Islet precursor cell (in vitro differentiated cells): ENCODE measurements at regions not wholly inside any gene's neighbourhood (a gene's known extent, or its start where the extent isn't known, plus 50 kb on each side); places are given as distances from the start of the nearest gene placed in this dataset.

Experiments used
- DNase-seq: peaks from one replicate; pipeline ENCODE4 v3.0.0-alpha.2; 2018

- DNase-seq, result no peak
These were observed 988.6 kb downstream of the SORCS1 start for GRCh38 chr10:106175760-106176377.

GRCh38 chr10:106173838-106174237, 990.7 kb downstream of the SORCS1 start:
- DNase-seq, result no peak

- DNase-seq, result no peak
These were observed 995.3 kb downstream of the SORCS1 start for GRCh38 chr10:106169241-106169640.

GRCh38 chr10:106167946-106168345, 996.6 kb downstream of the SORCS1 start:
- no peak for DNase-seq

GRCh38 chr10:106158241-106158640, 1006.3 kb downstream of the SORCS1 start:
- DNase-seq, result no peak

- DNase-seq, result no peak
These were observed 1017.5 kb downstream of the SORCS1 start for GRCh38 chr10:106147021-106147420.

- no peak for DNase-seq
These were observed 1024.6 kb downstream of the SORCS1 start for GRCh38 chr10:106139915-106140314.

GRCh38 chr10:106136175-106136574, 1028.3 kb downstream of the SORCS1 start:
- no peak for DNase-seq

- no peak for DNase-seq
These were observed 1030.0 kb downstream of the SORCS1 start for GRCh38 chr10:106134326-106135000.

GRCh38 chr10:106133451-106133850, 1031.1 kb downstream of the SORCS1 start:
- DNase-seq, result no peak

- no peak for DNase-seq
These were observed 1031.5 kb downstream of the SORCS1 start for GRCh38 chr10:106132956-106133355.

GRCh38 chr10:106114656-106115186, 1049.8 kb downstream of the SORCS1 start:
- DNase-seq, result no peak

- DNase-seq, result no peak
These were observed 1053.3 kb downstream of the SORCS1 start for GRCh38 chr10:106111246-106111645.

GRCh38 chr10:106107706-106108105, 1056.8 kb downstream of the SORCS1 start:
- DNase-seq, result peak; percentile 54

GRCh38 chr10:106106114-106106513, 1058.4 kb downstream of the SORCS1 start:
- no peak for DNase-seq

- DNase-seq, result no peak
These were observed 1074.7 kb downstream of the SORCS1 start for GRCh38 chr10:106089855-106090254.

- no peak for DNase-seq
These were observed 1078.1 kb downstream of the SORCS1 start for GRCh38 chr10:106086391-106086790.

GRCh38 chr10:106083572-106083971, 1080.9 kb downstream of the SORCS1 start:
- DNase-seq, result no peak

- DNase-seq, result no peak
These were observed 1081.6 kb downstream of the SORCS1 start for GRCh38 chr10:106082865-106083264.

GRCh38 chr10:106078895-106079576, 1085.5 kb downstream of the SORCS1 start:
- no peak for DNase-seq

GRCh38 chr10:106076496-106076895, 1088.0 kb downstream of the SORCS1 start:
- DNase-seq, result no peak

GRCh38 chr10:106053061-106053460, 1111.4 kb downstream of the SORCS1 start:
- DNase-seq, result no peak

- no peak for DNase-seq
These were observed 1120.0 kb downstream of the SORCS1 start for GRCh38 chr10:106044503-106044902.

GRCh38 chr10:106043863-106044262, 1120.6 kb downstream of the SORCS1 start:
- DNase-seq, result no peak
